ENCODE measurements at regions not wholly inside any gene's neighbourhood (a gene's known extent, or its start where the extent isn't known, plus 50 kb on each side); places are given as distances from the start of the nearest gene placed in this dataset.

DNA sequence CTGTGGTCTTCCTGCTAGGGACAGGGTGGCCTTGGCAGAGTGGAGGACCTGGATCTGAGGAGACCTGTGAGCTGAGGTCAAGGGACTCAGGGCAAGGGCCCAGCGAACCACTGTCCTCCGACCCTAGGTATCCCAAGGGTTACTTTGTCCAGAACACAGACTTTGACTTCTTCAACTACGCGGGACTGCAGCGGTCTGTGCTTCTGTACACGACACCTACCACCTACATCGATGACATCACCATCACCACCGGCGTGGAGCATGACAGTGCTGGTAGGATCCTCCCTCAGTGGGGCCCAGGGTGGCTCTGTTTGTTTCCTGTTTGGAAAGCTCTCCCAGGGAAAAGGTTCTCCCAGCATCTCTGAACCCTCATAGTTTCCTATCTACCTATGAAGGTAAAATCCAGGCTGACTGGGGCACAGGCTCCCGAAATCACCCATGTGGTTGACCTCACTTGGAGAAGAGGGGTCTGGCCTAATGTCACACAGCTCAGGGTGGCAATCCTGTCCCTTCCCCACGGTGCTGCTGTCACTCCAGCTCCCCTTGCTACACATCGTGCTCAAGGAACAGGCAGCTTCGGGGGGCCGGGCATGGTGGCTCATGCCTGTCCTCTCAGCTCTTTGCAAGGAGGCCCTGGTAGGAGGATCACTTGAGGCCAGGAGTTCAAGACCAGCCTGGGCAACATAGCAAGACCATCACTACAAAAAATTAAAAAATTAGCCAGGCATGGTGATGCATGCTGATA is 57.6 kb downstream of the ZNF727 start:
- no peak for ATAC-seq (ENCODE audit: insufficient read depth, low FRiP score)
- Histone ChIP-seq H3K27me3 (ENCODE audit: control insufficient read depth in 3 of 3, insufficient read depth in 3 of 3, low read length in 2 of 3) (no peaks in the 10 kb centered on the region), H3K27ac (ENCODE audit: low read depth in 1 of 2, low read length in 1 of 2) (no peak overlapping the region), H3K9ac (ENCODE audit: insufficient read depth in 1 of 2, low read length in 2 of 2) (no peak overlapping the region), H3K9me3 (ENCODE audit: control insufficient read depth in 4 of 4, insufficient read depth in 3 of 4, low read length in 3 of 4) (peaks cover 0 to 43% (median 4%) of the 10 kb centered on the region in 4 donors), H3K36me3 (ENCODE audit: control insufficient read depth in 4 of 4, insufficient read depth in 4 of 4, low read length in 4 of 4) (no peaks in the 10 kb centered on the region), H3K4me1 (ENCODE audit: control insufficient read depth in 5 of 5, insufficient read depth in 5 of 5, low read length in 5 of 5) (no peaks in the 10 kb centered on the region), H3K4me3 (no peak overlapping the region)
- DNase-seq: no peak
- WGBS, 2 donors: 75 to 80% methylated on average over 14 of the region's 14 CpGs
- no peak for TF ChIP-seq CTCF (IDR thresholded peaks at IDR 0.05; ENCODE audit: control extremely low read depth, extremely low read depth)

DNA sequence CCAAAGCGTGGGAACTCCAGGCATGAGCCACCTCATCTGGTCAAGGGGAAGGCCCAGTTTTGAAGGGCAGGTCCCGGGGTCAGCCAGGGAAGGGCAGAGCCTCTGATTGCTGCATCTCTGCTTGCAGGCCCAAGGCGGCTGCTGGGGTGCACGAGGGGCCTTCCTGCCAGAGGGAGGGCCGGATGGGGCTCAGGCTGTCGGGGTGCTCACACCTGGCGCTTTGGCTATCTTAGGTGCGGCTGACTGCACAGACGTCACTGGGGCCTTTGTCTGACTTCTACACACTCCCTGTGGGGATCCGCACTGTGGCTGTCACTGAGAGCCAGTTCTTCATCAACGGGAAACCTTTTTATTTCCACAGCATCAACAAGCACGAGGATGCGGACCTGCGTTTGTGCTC is 68.7 kb downstream of the ZNF727 start:
- Histone ChIP-seq H3K4me1 (ENCODE audit: control insufficient read depth in 5 of 5, insufficient read depth in 5 of 5, low read length in 5 of 5) (no peaks in the 10 kb centered on the region), H3K27me3 (ENCODE audit: control insufficient read depth in 3 of 3, insufficient read depth in 3 of 3, low read length in 2 of 3) (no peaks in the 10 kb centered on the region), H3K9ac (ENCODE audit: insufficient read depth in 1 of 2, low read length in 2 of 2) (no peak overlapping the region), H3K9me3 (ENCODE audit: control insufficient read depth in 4 of 4, insufficient read depth in 3 of 4, low read length in 3 of 4) (peaks cover 0 to 38% (median 8%) of the 10 kb centered on the region in 4 donors), H3K4me3 (no peak overlapping the region), H3K36me3 (ENCODE audit: control insufficient read depth in 4 of 4, insufficient read depth in 4 of 4, low read length in 4 of 4) (no peaks in the 10 kb centered on the region), H3K27ac (ENCODE audit: low read depth in 1 of 2, low read length in 1 of 2) (no peak overlapping the region)
- ATAC-seq (ENCODE audit: insufficient read depth, low FRiP score) (no peak), DNase-seq (no peak)
- no peak for TF ChIP-seq CTCF (IDR thresholded peaks at IDR 0.05; ENCODE audit: control extremely low read depth, extremely low read depth)
- WGBS, 2 donors: 88 to 92% methylated on average over 14 of the region's 14 CpGs

DNA sequence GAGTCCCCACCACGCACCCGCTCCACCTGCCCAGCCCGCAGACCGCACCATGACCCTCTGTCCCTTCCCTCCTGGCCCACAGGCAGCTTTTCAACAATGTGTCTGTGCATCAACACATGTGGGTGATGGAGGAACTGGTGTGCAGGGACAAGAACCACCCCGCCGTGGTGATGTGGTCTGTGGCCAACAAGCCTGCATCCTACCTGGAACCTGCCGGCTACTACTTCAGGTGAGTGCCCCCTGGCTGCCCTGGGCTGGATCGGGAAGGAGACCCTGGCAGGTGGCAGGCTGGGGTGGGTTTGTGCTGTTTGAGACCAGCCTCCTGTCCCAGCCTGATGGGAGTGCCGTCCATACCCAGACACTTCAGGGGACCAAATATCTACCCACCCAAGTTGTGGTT is 69.6 kb downstream of the ZNF727 start:
- no peak for ATAC-seq (ENCODE audit: insufficient read depth, low FRiP score)
- Histone ChIP-seq H3K9ac (ENCODE audit: insufficient read depth in 1 of 2, low read length in 2 of 2) (no peak overlapping the region), H3K27ac (ENCODE audit: low read depth in 1 of 2, low read length in 1 of 2) (no peak overlapping the region), H3K9me3 (ENCODE audit: control insufficient read depth in 4 of 4, insufficient read depth in 3 of 4, low read length in 3 of 4) (peaks cover 0 to 44% (median 7%) of the 10 kb centered on the region in 4 donors), H3K27me3 (ENCODE audit: control insufficient read depth in 3 of 3, insufficient read depth in 3 of 3, low read length in 2 of 3) (no peaks in the 10 kb centered on the region), H3K4me1 (ENCODE audit: control insufficient read depth in 5 of 5, insufficient read depth in 5 of 5, low read length in 5 of 5) (no peaks in the 10 kb centered on the region), H3K36me3 (ENCODE audit: control insufficient read depth in 4 of 4, insufficient read depth in 4 of 4, low read length in 4 of 4) (no peaks in the 10 kb centered on the region), H3K4me3 (no peak overlapping the region)
- TF ChIP-seq CTCF (IDR thresholded peaks at IDR 0.05; ENCODE audit: control extremely low read depth, extremely low read depth): no peak
- WGBS, 2 donors: 94 to 95% methylated on average over 9 of the region's 9 CpGs
- DNase-seq: no peak

- no peak overlapping the region for H3K9ac ChIP-seq (ENCODE audit: insufficient read depth in 1 of 2, low read length in 2 of 2)
- no peak overlapping the region for H3K4me3 ChIP-seq
- no peak overlapping the region for H3K27ac ChIP-seq (ENCODE audit: low read depth in 1 of 2, low read length in 1 of 2)
- 68 to 76% methylated on average over 3 of the region's 3 CpGs for WGBS, 2 donors
- ATAC-seq (ENCODE audit: insufficient read depth, low FRiP score) (no peak), DNase-seq (no peak)
- no peaks in the 10 kb centered on the region for H3K36me3 ChIP-seq (ENCODE audit: control insufficient read depth in 4 of 4, insufficient read depth in 4 of 4, low read length in 4 of 4)
- peaks cover 0 to 36% (median 14%) of the 10 kb centered on the region in 4 donors for H3K9me3 ChIP-seq (ENCODE audit: control insufficient read depth in 4 of 4, insufficient read depth in 3 of 4, low read length in 3 of 4)
- H3K27me3 ChIP-seq (ENCODE audit: control insufficient read depth in 3 of 3, insufficient read depth in 3 of 3, low read length in 2 of 3): no peaks in the 10 kb centered on the region
- no peaks in the 10 kb centered on the region for H3K4me1 ChIP-seq (ENCODE audit: control insufficient read depth in 5 of 5, insufficient read depth in 5 of 5, low read length in 5 of 5)
- TF ChIP-seq CTCF (IDR thresholded peaks at IDR 0.05; ENCODE audit: control extremely low read depth, extremely low read depth): no peak
These were observed 75.3 kb upstream of the ZNF735 start for GRCh38 chr7:64131696-64132095.

Data from lung (tissue), 11 donors.